ENCODE measurements at regions not wholly inside any gene's neighbourhood (a gene's known extent, or its start where the extent isn't known, plus 50 kb on each side); places are given as distances from the start of the nearest gene placed in this dataset.
"Not testable (repeated sequence)": the region's sequence is repeated elsewhere in the genome, so short reads cannot be mapped to it uniquely, and the experiment has no call there.

DNA sequence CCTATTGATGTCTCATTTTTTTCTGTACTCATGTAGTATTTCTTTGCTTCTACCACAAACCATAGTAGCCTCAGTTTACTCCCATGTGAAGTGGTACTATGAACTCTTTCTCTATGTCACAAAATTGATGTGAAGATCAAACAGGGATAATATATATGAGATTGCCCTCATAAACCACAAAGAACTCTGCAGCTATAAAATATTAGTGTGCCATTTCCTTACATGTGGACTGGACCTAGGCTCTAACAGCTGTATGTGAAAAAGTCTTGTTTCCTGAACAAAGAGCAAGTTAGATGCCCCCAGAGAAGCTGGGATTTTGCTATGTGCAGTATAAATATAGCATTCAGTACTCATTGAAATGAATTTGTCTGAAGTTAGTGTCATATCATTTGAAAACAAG is 412.6 kb upstream of the ADAMTSL1 start:
- Histone ChIP-seq H3K4me3 (ENCODE audit: low read length in 2 of 2) (no peak overlapping the region), H3K36me3 (ENCODE audit: control insufficient read depth in 2 of 2, insufficient read depth in 2 of 2, low read length in 2 of 2) (no peaks in the 10 kb centered on the region), H3K9me3 (ENCODE audit: control insufficient read depth in 2 of 2, low read length in 2 of 2) (no peaks in the 10 kb centered on the region), H3K27me3 (ENCODE audit: control insufficient read depth in 2 of 2, insufficient read depth in 2 of 2, low read length in 2 of 2) (no peaks in the 10 kb centered on the region), H3K27ac (ENCODE audit: low read depth in 2 of 2, low read length in 2 of 2) (peak overlapping the region; percentile 35 to 45), H3K9ac (ENCODE audit: low read depth in 1 of 2, low read length in 2 of 2) (no peak overlapping the region), H3K4me1 (ENCODE audit: control insufficient read depth in 2 of 2, insufficient read depth in 2 of 2, low read length in 2 of 2) (peaks cover 12 to 26% of the 10 kb centered on the region in 2 donors)

DNA sequence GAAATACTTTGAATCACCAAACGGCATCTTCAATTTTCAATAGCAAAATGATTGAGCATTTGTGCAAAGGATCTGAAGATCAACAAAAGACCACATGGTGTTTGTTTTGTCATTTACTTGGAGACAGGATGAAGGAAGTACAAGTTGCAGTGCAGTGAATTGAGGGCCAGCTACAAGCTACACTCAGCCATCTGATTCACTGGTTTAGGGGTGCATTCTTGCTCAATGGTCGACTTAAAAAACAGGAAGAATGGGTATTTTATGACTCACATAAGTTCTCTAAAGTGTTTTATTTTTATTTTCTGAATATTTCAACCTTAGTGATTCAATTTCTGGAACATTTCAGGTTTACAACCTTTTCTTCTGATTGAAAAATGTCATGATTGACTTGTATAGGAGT is 412.1 kb upstream of the ADAMTSL1 start:
- no peak overlapping the region for H3K4me3 ChIP-seq (ENCODE audit: low read length in 2 of 2)
- no peak overlapping the region for H3K9ac ChIP-seq (ENCODE audit: low read depth in 1 of 2, low read length in 2 of 2)
- no peaks in the 10 kb centered on the region for H3K36me3 ChIP-seq (ENCODE audit: control insufficient read depth in 2 of 2, insufficient read depth in 2 of 2, low read length in 2 of 2)
- H3K27ac ChIP-seq (ENCODE audit: low read depth in 2 of 2, low read length in 2 of 2): peak overlapping the region; percentile 11 to 45
- no peaks in the 10 kb centered on the region for H3K27me3 ChIP-seq (ENCODE audit: control insufficient read depth in 2 of 2, insufficient read depth in 2 of 2, low read length in 2 of 2)
- peaks cover 8 to 26% of the 10 kb centered on the region in 2 donors for H3K4me1 ChIP-seq (ENCODE audit: control insufficient read depth in 2 of 2, insufficient read depth in 2 of 2, low read length in 2 of 2)
- no peaks in the 10 kb centered on the region for H3K9me3 ChIP-seq (ENCODE audit: control insufficient read depth in 2 of 2, low read length in 2 of 2)

DNA sequence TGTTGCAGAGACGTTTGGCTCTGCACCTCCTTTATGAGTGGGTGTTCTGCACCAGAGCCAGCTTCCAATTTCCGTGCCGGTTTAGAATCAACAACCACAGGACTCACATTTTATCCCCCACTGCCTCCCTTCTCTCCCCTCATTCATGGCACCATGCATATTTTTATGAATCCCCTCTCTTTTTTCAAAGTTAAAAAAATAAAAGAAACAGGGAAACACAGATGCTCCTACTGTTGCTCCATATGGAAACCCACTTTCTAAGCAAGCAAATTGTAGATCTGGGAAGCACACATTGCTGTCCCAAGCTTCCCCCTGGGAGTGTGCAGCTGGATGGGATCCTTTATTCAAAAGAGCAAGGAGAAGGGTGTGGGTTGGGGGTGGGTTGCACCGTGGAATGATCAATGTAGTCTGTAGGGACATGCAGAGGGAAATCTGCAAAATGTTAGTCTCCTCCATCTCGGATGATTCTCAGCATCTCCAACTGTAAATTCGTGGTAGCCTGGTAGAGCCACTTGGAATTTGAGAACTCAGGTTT is 410.0 kb upstream of the ADAMTSL1 start:
- no peaks in the 10 kb centered on the region for H3K36me3 ChIP-seq (ENCODE audit: control insufficient read depth in 2 of 2, insufficient read depth in 2 of 2, low read length in 2 of 2)
- peak overlapping the region in 1 of 2 donors; percentile 19 for H3K27ac ChIP-seq (ENCODE audit: low read depth in 2 of 2, low read length in 2 of 2)
- H3K9ac ChIP-seq (ENCODE audit: low read depth in 1 of 2, low read length in 2 of 2): no peak overlapping the region

DNA sequence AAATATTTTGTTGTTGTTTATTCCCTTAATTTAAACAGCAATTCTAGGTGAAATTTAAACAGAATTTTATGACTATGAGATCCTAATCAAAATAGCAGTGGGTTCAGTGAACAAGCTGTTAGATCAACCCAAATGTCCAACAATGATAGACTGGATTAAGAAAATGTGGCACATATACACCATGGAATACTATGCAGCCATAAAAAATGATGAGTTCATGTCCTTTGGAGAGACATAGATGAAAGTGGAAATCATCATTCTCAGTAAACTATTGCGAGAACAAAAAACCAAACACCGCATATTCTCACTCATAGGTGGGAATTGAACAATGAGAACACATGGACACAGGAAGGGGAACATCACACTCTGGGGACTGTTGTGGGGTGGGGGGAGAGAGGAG is 407.3 kb upstream of the ADAMTSL1 start:
- H3K36me3 ChIP-seq (ENCODE audit: control insufficient read depth in 2 of 2, insufficient read depth in 2 of 2, low read length in 2 of 2); H3K27me3 ChIP-seq (ENCODE audit: control insufficient read depth in 2 of 2, insufficient read depth in 2 of 2, low read length in 2 of 2); H3K9ac ChIP-seq (ENCODE audit: low read depth in 1 of 2, low read length in 2 of 2); H3K9me3 ChIP-seq (ENCODE audit: control insufficient read depth in 2 of 2, low read length in 2 of 2); H3K27ac ChIP-seq (ENCODE audit: low read depth in 2 of 2, low read length in 2 of 2); H3K4me3 ChIP-seq (ENCODE audit: low read length in 2 of 2): not testable (repeated sequence)
- peaks cover 7 to 14% of the 10 kb centered on the region in 2 donors for H3K4me1 ChIP-seq (ENCODE audit: control insufficient read depth in 2 of 2, insufficient read depth in 2 of 2, low read length in 2 of 2)

More for the DNA sequence above, 410.0 kb upstream of the ADAMTSL1 start:
- Histone ChIP-seq H3K9me3 (ENCODE audit: control insufficient read depth in 2 of 2, low read length in 2 of 2) (no peaks in the 10 kb centered on the region), H3K4me3 (ENCODE audit: low read length in 2 of 2) (no peak overlapping the region), H3K27me3 (ENCODE audit: control insufficient read depth in 2 of 2, insufficient read depth in 2 of 2, low read length in 2 of 2) (no peaks in the 10 kb centered on the region), H3K4me1 (ENCODE audit: control insufficient read depth in 2 of 2, insufficient read depth in 2 of 2, low read length in 2 of 2) (peaks cover 7 to 24% of the 10 kb centered on the region in 2 donors)

DNA sequence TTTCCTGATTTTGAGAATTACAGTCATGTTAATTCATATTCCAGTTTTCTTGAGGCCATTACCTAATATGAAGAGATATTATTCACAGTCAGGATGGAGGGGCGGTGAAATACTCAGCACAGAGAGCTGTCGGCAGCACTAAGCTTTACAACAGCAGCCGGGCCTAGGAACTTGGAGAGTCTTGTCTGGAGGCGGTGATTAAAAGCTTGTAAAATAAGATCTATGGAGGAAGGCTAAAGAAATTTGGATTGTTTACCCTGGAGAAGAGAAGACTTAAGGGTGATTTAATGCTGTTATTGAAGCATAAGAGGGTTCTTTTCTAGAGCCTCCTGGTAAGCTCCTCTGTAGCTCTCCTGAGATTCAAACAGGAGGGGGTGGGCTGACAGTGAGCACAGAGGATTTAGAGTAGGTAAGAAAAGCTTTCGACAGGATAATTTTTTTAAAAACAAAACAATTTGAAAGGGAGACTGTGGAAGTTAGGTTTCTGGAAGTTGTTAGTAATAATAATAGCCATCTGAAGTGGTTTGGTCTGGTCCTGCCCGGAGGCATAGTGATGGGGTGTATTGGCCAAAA is 406.3 kb upstream of the ADAMTSL1 start:
- no peak overlapping the region for H3K4me3 ChIP-seq (ENCODE audit: low read length in 2 of 2)
- H3K9ac ChIP-seq (ENCODE audit: low read depth in 1 of 2, low read length in 2 of 2): no peak overlapping the region
- H3K9me3 ChIP-seq (ENCODE audit: control insufficient read depth in 2 of 2, low read length in 2 of 2): no peaks in the 10 kb centered on the region
- peaks cover 5 to 14% of the 10 kb centered on the region in 2 donors for H3K4me1 ChIP-seq (ENCODE audit: control insufficient read depth in 2 of 2, insufficient read depth in 2 of 2, low read length in 2 of 2)
- H3K36me3 ChIP-seq (ENCODE audit: control insufficient read depth in 2 of 2, insufficient read depth in 2 of 2, low read length in 2 of 2): no peaks in the 10 kb centered on the region
- H3K27ac ChIP-seq (ENCODE audit: low read depth in 2 of 2, low read length in 2 of 2): no peak overlapping the region
- no peaks in the 10 kb centered on the region for H3K27me3 ChIP-seq (ENCODE audit: control insufficient read depth in 2 of 2, insufficient read depth in 2 of 2, low read length in 2 of 2)

DNA sequence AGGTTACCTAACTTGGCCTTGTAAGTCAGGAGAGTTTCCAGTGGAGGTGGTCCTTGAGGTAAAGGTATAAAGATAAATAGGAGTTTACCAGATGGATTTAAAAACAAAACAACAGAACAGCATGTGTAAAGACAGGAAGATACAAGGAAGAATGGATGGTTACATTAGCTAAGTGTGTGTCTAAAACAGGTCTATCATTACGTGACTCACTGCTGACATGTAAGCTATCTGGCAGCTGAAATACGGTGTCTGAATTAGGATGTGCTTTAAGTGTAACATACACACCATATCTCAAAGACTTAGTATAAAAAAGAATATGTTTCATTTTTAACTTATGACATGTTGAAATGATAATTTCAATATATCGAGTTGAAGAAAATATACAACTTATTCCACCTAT is 405.1 kb upstream of the ADAMTSL1 start:
- Histone ChIP-seq H3K9me3 (ENCODE audit: control insufficient read depth in 2 of 2, low read length in 2 of 2) (no peaks in the 10 kb centered on the region), H3K9ac (ENCODE audit: low read depth in 1 of 2, low read length in 2 of 2) (no peak overlapping the region), H3K27ac (ENCODE audit: low read depth in 2 of 2, low read length in 2 of 2) (no peak overlapping the region), H3K4me3 (ENCODE audit: low read length in 2 of 2) (no peak overlapping the region), H3K36me3 (ENCODE audit: control insufficient read depth in 2 of 2, insufficient read depth in 2 of 2, low read length in 2 of 2) (no peaks in the 10 kb centered on the region), H3K27me3 (ENCODE audit: control insufficient read depth in 2 of 2, insufficient read depth in 2 of 2, low read length in 2 of 2) (no peaks in the 10 kb centered on the region), H3K4me1 (ENCODE audit: control insufficient read depth in 2 of 2, insufficient read depth in 2 of 2, low read length in 2 of 2) (peaks cover 7 to 24% of the 10 kb centered on the region in 2 donors)

DNA sequence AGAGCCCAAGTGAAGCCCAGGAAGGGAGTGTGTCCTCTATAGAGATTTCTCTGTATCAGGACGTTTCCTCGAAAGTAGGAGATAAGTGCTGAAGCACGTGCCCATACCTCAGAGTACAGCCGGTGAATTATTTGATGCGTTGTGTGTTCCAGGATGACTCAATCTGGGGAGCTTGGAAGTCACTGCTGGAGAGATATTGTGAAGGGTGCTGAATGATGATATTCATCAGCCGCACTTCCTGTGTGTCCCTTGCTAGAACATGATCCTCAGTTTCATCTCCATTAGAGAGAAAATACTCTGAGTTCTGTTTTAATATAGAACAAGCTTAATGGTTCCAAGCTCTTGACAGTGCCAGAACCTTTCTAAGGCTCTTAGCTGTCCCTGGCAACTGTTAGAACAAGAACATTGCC is 402.3 kb upstream of the ADAMTSL1 start:
- H3K4me3 ChIP-seq (ENCODE audit: low read length in 2 of 2): no peak overlapping the region
- no peak overlapping the region for H3K9ac ChIP-seq (ENCODE audit: low read depth in 1 of 2, low read length in 2 of 2)
- no peaks in the 10 kb centered on the region for H3K27me3 ChIP-seq (ENCODE audit: control insufficient read depth in 2 of 2, insufficient read depth in 2 of 2, low read length in 2 of 2)
- no peaks in the 10 kb centered on the region for H3K36me3 ChIP-seq (ENCODE audit: control insufficient read depth in 2 of 2, insufficient read depth in 2 of 2, low read length in 2 of 2)
- H3K27ac ChIP-seq (ENCODE audit: low read depth in 2 of 2, low read length in 2 of 2): no peak overlapping the region
- peaks cover 18 to 38% of the 10 kb centered on the region in 2 donors for H3K4me1 ChIP-seq (ENCODE audit: control insufficient read depth in 2 of 2, insufficient read depth in 2 of 2, low read length in 2 of 2)
- no peaks in the 10 kb centered on the region for H3K9me3 ChIP-seq (ENCODE audit: control insufficient read depth in 2 of 2, low read length in 2 of 2)

DNA sequence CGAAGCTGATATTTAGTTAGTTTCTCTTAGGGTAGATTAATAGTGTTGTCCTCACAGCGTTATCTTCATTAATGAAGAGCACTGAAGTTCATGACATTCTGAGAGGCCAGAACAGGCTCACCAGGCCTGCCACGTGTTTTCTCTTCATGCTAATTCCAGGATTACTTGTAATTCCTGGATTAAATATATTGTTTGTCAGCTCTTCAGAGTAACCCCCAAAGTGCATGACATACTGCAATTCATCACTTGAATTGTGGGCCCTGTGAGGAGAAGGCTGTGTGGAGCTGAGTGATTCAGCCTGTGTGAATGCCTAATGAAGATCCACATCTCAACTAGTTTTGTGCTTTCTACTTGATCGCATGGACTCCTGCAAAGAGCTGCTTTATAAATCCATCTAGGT is 401.0 kb upstream of the ADAMTSL1 start:
- peak overlapping the region; percentile 65 to 79 for H3K27ac ChIP-seq (ENCODE audit: low read depth in 2 of 2, low read length in 2 of 2)
- no peaks in the 10 kb centered on the region for H3K9me3 ChIP-seq (ENCODE audit: control insufficient read depth in 2 of 2, low read length in 2 of 2)

DNA sequence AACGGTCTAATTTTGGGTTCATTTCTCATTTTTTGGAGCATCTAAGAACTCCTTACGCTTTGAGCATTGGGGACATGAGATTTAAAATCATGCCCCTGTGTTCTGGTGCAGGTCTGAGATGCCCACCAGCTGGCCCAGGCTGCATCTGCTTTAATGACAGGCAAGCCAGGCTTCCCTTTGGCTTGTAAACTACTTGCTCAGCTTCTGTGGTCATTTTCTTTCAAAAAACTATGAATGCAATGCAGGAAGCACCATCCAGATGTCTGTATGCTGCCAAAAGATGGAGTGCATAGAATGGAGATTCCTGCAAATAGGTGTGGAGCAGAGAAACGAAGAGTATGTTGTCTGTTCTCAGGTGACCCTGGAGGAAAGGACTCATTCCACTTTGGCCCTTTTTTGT is 399.9 kb upstream of the ADAMTSL1 start:
- H3K4me3 ChIP-seq (ENCODE audit: low read length in 2 of 2): no peak overlapping the region
- no peaks in the 10 kb centered on the region for H3K9me3 ChIP-seq (ENCODE audit: control insufficient read depth in 2 of 2, low read length in 2 of 2)
- peaks cover 18 to 50% of the 10 kb centered on the region in 2 donors for H3K4me1 ChIP-seq (ENCODE audit: control insufficient read depth in 2 of 2, insufficient read depth in 2 of 2, low read length in 2 of 2)
- no peaks in the 10 kb centered on the region for H3K27me3 ChIP-seq (ENCODE audit: control insufficient read depth in 2 of 2, insufficient read depth in 2 of 2, low read length in 2 of 2)
- H3K27ac ChIP-seq (ENCODE audit: low read depth in 2 of 2, low read length in 2 of 2): peak overlapping the region; percentile 65 to 79
- no peak overlapping the region for H3K9ac ChIP-seq (ENCODE audit: low read depth in 1 of 2, low read length in 2 of 2)
- H3K36me3 ChIP-seq (ENCODE audit: control insufficient read depth in 2 of 2, insufficient read depth in 2 of 2, low read length in 2 of 2): no peaks in the 10 kb centered on the region

More for the DNA sequence above, 401.0 kb upstream of the ADAMTSL1 start:
- H3K4me3 ChIP-seq (ENCODE audit: low read length in 2 of 2): no peak overlapping the region
- H3K9ac ChIP-seq (ENCODE audit: low read depth in 1 of 2, low read length in 2 of 2): no peak overlapping the region
- peaks cover 18 to 50% of the 10 kb centered on the region in 2 donors for H3K4me1 ChIP-seq (ENCODE audit: control insufficient read depth in 2 of 2, insufficient read depth in 2 of 2, low read length in 2 of 2)
- no peaks in the 10 kb centered on the region for H3K27me3 ChIP-seq (ENCODE audit: control insufficient read depth in 2 of 2, insufficient read depth in 2 of 2, low read length in 2 of 2)
- no peaks in the 10 kb centered on the region for H3K36me3 ChIP-seq (ENCODE audit: control insufficient read depth in 2 of 2, insufficient read depth in 2 of 2, low read length in 2 of 2)

DNA sequence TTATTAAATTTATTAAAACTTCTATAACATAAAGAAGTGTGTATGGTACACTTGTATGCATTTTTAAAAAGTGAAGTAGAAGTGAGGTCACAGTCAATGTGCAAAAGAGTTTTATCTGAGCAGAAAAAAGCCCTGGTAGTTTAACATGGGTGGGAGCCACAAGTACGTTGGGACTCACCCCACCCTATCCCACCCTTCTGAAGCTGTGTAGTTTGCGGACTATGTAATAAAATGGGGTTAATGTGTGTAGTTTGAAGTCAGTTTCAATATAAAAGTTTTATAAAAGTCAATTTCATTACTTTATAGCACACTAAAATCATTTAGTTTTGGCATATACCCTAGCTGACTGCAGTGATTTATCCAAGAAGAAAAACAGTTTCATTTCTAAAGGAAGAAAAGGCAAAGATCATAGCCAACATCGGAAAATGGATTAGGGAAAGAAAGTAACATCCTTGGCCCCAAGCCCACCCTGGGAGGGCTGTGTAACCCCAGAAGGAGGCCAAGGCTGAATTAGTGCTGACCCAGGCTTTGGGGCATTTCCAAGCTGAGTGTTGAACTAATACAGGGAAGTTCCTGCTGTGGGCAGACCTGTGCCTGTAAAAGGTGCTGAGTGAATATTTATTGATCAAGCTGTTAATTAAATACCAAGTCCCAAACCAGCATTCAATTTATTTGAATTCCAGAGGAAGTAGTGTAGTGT is 398.6 kb upstream of the ADAMTSL1 start:
- Histone ChIP-seq H3K4me1 (ENCODE audit: control insufficient read depth in 2 of 2, insufficient read depth in 2 of 2, low read length in 2 of 2) (peaks cover 18 to 50% of the 10 kb centered on the region in 2 donors), H3K4me3 (ENCODE audit: low read length in 2 of 2) (peak overlapping the region; percentile 1 to 14), H3K27ac (ENCODE audit: low read depth in 2 of 2, low read length in 2 of 2) (peak overlapping the region; percentile 59 to 65)

More for the DNA sequence above, 398.6 kb upstream of the ADAMTSL1 start:
- Histone ChIP-seq H3K9me3 (ENCODE audit: control insufficient read depth in 2 of 2, low read length in 2 of 2) (no peaks in the 10 kb centered on the region), H3K9ac (ENCODE audit: low read depth in 1 of 2, low read length in 2 of 2) (no peak overlapping the region), H3K27me3 (ENCODE audit: control insufficient read depth in 2 of 2, insufficient read depth in 2 of 2, low read length in 2 of 2) (no peaks in the 10 kb centered on the region), H3K36me3 (ENCODE audit: control insufficient read depth in 2 of 2, insufficient read depth in 2 of 2, low read length in 2 of 2) (no peaks in the 10 kb centered on the region)

Data from mucosa of rectum (tissue), 2 donors.